Psoas muscle (tissue), 7 donors: ENCODE measurements at regions not wholly inside any gene's neighbourhood (a gene's known extent, or its start where the extent isn't known, plus 50 kb on each side); places are given as distances from the start of the nearest gene placed in this dataset.

Source experiments
- ATAC-seq, 4 donors: fragments of 200-7000 bp; cut with Tn5 transposase; one replicate each; pipeline ENCODE4 v1.9.1; 2020; ENCODE audit warnings: moderate library complexity in 3 of 4, mild to moderate bottlenecking in 2 of 4
- DNase-seq, 2 donors: peaks; one replicate each; pipeline ENCODE4 v3.0.0-alpha.2; 2020
- H3K27ac ChIP-seq: fragments of 200-600 bp; one replicate; pipeline ENCODE4 v1.8.0; 2022
- H3K27me3 ChIP-seq, 3 donors: fragments of 200-600 bp in 1 of 3; one replicate each; pipeline versions ENCODE4 v1.6.1 to v1.8.0; 2013 to 2022; ENCODE audit warnings: low read length in 2 of 3, mild to moderate bottlenecking in 2 of 3, moderate library complexity in 1 of 3; ENCODE audit not compliant: insufficient read depth in 3 of 3
- H3K36me3 ChIP-seq, 2 donors: fragments of 200-600 bp in 1 of 2; one replicate each; pipeline versions ENCODE4 v1.6.1 to v1.8.0; 2013 to 2022; ENCODE audit warnings: low read depth in 1 of 2, mild to moderate bottlenecking in 1 of 2, moderate library complexity in 1 of 2; ENCODE audit not compliant: insufficient read depth in 1 of 2
- H3K4me1 ChIP-seq: fragments of 200-600 bp; one replicate; pipeline ENCODE4 v1.8.0; 2022
- H3K4me3 ChIP-seq: fragments of 200-600 bp; one replicate; pipeline ENCODE4 v1.8.0; 2022; ENCODE audit warnings: mild to moderate bottlenecking
- H3K9me3 ChIP-seq: fragments of 200-600 bp; one replicate; pipeline ENCODE4 v1.8.0; 2022
- CTCF ChIP-seq: fragments of 200-600 bp; IDR thresholded peaks from one replicate; pipeline ENCODE4 v1.8.0; 2022; ENCODE audit warnings: antibody characterized with exemption
- WGBS, 3 donors: extraction: QIAGEN DNeasy Blood & Tissue Kit; methylation state at CpG; one replicate each; pipeline versions ENCODE4 v1.1.6 to v1.1.7; 2013; 5-methylcytosine and 5-hydroxymethylcytosine counted together
- intact Hi-C, 2 donors: fragments of 100-400 bp; cut with DNase I; formaldehyde crosslinking; loops; one replicate each; pipeline versions ENCODE4 v1.11.0 to v1.14.2; 2022
- donor health status: healthy with polysubstance abuse.
- donor health status: DM: no; HTN: no; CAD: no; lungs with moderate emphysema.
- donor health status: Bipolar disorder and iron deficiency.
- donor health status: healthy.
- donor health status: DM: yes; HTN: yes; CAD: no.
- donor health status: DM: no; HTN: no; CAD: no.
- donor health status: DM: yes; HTN: yes; CAD: no.

GRCh38 chr4:149923736-149924135 is 108.1 kb upstream of the IQCM start:
- DNase-seq, result no peak
- no peaks in the 10 kb centered on the region for H3K27me3 ChIP-seq
- intact Hi-C loops, result no loop called here
- no peaks in the 10 kb centered on the region for H3K9me3 ChIP-seq
- no peak for ATAC-seq
- no peaks in the 10 kb centered on the region for H3K36me3 ChIP-seq
- 86 to 92% (median 90%) methylated on average over 6 of the region's 6 CpGs for WGBS, 3 donors
- H3K4me3 ChIP-seq, result no peak overlapping the region
- TF ChIP-seq CTCF, result no peak
- H3K4me1 ChIP-seq, result no peaks in the 10 kb centered on the region
- H3K27ac ChIP-seq, result no peak overlapping the region

DNA sequence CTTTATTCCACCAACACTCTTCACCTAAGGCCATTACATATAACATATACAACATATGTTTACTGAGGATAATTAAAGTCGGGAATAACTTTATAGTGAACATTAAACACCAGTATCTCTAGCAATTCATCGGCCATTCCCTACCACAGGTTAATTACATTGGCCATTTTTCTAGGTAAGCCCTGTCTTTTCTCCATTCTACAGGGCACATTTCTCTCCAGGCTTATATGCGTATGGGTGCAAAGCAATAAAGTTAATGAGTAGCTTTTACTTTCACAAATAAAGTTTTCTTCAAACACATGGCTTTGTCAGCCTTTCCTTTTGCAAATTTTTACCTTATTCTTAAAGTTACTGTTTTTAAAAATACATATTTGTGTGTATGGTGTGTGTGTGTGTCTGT is 111.9 kb upstream of the IQCM start:
- H3K9me3 ChIP-seq, result no peaks in the 10 kb centered on the region
- H3K27me3 ChIP-seq, result no peaks in the 10 kb centered on the region
- H3K4me3 ChIP-seq, result no peak overlapping the region
- ATAC-seq (no peak), DNase-seq (no peak)
- no peak overlapping the region for H3K27ac ChIP-seq
- no peaks in the 10 kb centered on the region for H3K36me3 ChIP-seq
- TF ChIP-seq CTCF, result no peak
- intact Hi-C loops, result no loop called here
- no peaks in the 10 kb centered on the region for H3K4me1 ChIP-seq
- WGBS, 3 donors, result 84 to 97% (median 90%) methylated on average over 3 of the region's 3 CpGs

- no peak for TF ChIP-seq CTCF
- Histone ChIP-seq H3K9me3 (no peaks in the 10 kb centered on the region), H3K4me1 (no peaks in the 10 kb centered on the region), H3K27ac (no peak overlapping the region), H3K27me3 (no peaks in the 10 kb centered on the region), H3K36me3 (no peaks in the 10 kb centered on the region), H3K4me3 (no peak overlapping the region)
- DNase-seq (no peak), ATAC-seq (no peak)
- WGBS, 3 donors, result 90 to 95% (median 93%) methylated on average over 1 of the region's 1 CpG
- intact Hi-C loops, result no loop called here
Observed at GRCh38 chr4:149928507-149928906, 112.9 kb upstream of the IQCM start.

DNA sequence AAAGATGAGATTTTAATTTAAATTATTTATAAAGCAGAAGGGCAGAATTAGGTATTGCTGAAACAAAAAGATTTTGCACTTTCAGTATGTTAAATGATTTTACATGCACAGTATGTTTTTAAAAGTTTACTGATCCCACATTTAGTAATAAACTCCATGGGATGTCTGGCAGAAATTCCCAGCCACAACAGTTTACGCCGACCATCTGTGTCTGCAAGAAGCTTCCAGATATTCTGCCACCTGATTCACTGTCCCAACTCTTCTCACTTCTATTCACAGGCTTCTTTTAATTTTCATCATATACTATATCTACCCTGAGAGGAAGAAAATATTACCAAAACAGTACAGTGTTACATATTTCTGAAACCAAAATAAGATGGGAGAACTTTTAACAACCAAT is 115.8 kb upstream of the IQCM start:
- no peak overlapping the region for H3K27ac ChIP-seq
- DNase-seq (no peak), ATAC-seq (no peak)
- no peaks in the 10 kb centered on the region for H3K4me1 ChIP-seq
- no peaks in the 10 kb centered on the region for H3K36me3 ChIP-seq
- H3K27me3 ChIP-seq, result no peaks in the 10 kb centered on the region
- TF ChIP-seq CTCF, result no peak
- H3K9me3 ChIP-seq, result no peaks in the 10 kb centered on the region
- 48 to 58% (median 50%) methylated on average over 2 of the region's 2 CpGs for WGBS, 3 donors
- intact Hi-C loops, result no loop called here
- no peak overlapping the region for H3K4me3 ChIP-seq

DNA sequence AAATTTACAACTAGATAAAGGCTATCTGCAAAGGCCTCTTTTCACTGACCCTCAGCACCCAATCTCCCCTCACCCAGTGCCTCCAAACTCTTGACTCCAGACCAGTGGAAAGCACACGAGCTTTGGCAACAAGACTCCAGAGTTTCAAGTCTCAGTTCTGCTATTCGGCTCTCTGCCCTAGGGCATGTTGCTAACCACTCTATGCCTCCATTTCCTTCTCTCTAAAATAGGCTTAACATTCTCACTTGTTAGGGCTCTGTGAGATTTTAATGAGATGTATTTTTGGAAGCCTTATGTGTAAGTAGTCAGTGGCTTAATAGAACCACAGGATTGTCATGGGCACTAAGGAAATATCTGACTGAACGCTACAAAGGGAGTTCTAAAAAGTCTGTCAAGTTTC is 116.5 kb upstream of the IQCM start:
- H3K27me3 ChIP-seq, result no peaks in the 10 kb centered on the region
- ATAC-seq, result no peak
- WGBS, 3 donors, result 79 to 84% (median 80%) methylated on average over 3 of the region's 3 CpGs
- H3K9me3 ChIP-seq, result no peaks in the 10 kb centered on the region
- no peaks in the 10 kb centered on the region for H3K4me1 ChIP-seq
- no peak overlapping the region for H3K27ac ChIP-seq
- DNase-seq, result no peak
- no peaks in the 10 kb centered on the region for H3K36me3 ChIP-seq
- TF ChIP-seq CTCF, result no peak
- no peak overlapping the region for H3K4me3 ChIP-seq
- intact Hi-C loops, result no loop called here
